ENCODE measurements at regions not wholly inside any gene's neighbourhood (a gene's known extent, or its start where the extent isn't known, plus 50 kb on each side); places are given as distances from the start of the nearest gene placed in this dataset.

- TF ChIP-seq RAD21 (IDR thresholded peaks at IDR 0.05), result no peak
- TF ChIP-seq CTCF (IDR thresholded peaks at IDR 0.05; ENCODE audit: low read depth, low read length, missing input control), result no peak
- no peak for TF ChIP-seq TAF1 (conservative IDR thresholded peaks at IDR 0.05)
- no peak for TF ChIP-seq ATF3 (IDR thresholded peaks at IDR 0.05)
- TF ChIP-seq JUND (IDR thresholded peaks at IDR 0.05), result no peak
- no peak for TF ChIP-seq FOXA1 (IDR thresholded peaks at IDR 0.05)
- no peak for TF ChIP-seq REST (IDR thresholded peaks at IDR 0.05)
- no peak for TF ChIP-seq MAX (IDR thresholded peaks at IDR 0.05)
- TF ChIP-seq YY1 (IDR thresholded peaks at IDR 0.05), result no peak
- no peak for TF ChIP-seq ZBTB33 (IDR thresholded peaks at IDR 0.05)
- TF ChIP-seq GABPA (IDR thresholded peaks at IDR 0.05 in 1 of 2, conservative IDR thresholded peaks at IDR 0.05 in 1 of 2), result no peak
- TF ChIP-seq RXRA (IDR thresholded peaks at IDR 0.05), result no peak
- TF ChIP-seq EGR1 (IDR thresholded peaks at IDR 0.05; ENCODE audit: low read depth in 2 of 2), result no peak
These were observed 424.1 kb upstream of the MGMT start for GRCh38 chr10:129042776-129043595.

Data from liver (tissue), 3 donors.